ENCODE measurements at regions not wholly inside any gene's neighbourhood (a gene's known extent, or its start where the extent isn't known, plus 50 kb on each side); places are given as distances from the start of the nearest gene placed in this dataset.

DNA sequence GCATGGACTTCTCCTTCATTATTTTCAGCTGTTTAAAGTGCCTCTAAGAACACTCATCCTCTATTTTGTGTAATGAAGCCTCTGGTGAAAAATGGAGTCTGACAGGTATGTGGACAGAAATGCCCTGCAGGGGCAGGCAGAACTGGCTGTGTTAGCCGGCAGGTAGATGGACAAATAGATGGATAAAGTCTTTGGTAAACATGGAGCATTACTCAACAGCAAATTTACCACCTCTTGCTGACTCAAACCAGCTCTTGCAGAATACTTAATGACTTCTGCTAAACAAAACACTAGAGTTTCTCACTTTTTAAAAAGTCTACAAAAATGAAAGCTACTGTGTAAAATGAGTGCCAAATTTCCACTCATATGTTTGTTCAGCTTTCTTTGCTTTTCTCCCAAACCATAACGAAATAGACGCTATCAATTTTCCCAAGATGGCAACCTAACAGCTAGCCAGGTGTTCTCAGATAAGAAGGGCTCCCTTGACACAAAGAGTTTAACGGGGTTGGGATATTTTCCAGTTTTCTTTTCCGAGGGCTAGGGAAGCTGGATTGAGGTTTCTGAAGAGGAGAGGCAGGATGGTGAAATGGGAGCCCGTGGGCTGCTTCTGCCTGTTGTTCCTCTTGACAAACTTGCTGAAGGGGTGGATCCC is 71.9 kb upstream of the HABP2 start:
- Histone ChIP-seq H3F3A (replicated peaks; ENCODE audit: insufficient read depth) (peaks cover 6% of the 10 kb centered on the region), H2AFZ (ENCODE audit: low read depth) (no peak overlapping the region), H3K4me2 (no peak overlapping the region), H3K27me3 (ENCODE audit: insufficient read depth) (no peaks in the 10 kb centered on the region), H3K9me3 (0 out of 2 replicates have a peak, but pooled peaks cover 8% of the 10 kb centered on the region), H3K9me2 (no peaks in the 10 kb centered on the region), H4K20me1 (ENCODE audit: insufficient read depth) (no peaks in the 10 kb centered on the region), H3K4me3 (ENCODE audit: low read depth in 2 of 2, low read length in 1 of 2) (no peak overlapping the region), H3K9ac (no peak overlapping the region), H3K36me3 (replicated peaks in 1 of 2; ENCODE audit: control insufficient read depth in 1 of 2, insufficient read depth in 2 of 2, low read length in 1 of 2) (no peaks in the 10 kb centered on the region), H3K27ac (ENCODE audit: low read depth in 2 of 2, low read length in 1 of 2) (no peak overlapping the region), H3K4me1 (ENCODE audit: control insufficient read depth in 1 of 2, insufficient read depth in 2 of 2, low read depth in 1 of 2, low read length in 1 of 2) (peaks cover 0 to 2% of the 10 kb centered on the region in 2 experiments; a peak in 1 of 4 replicates), H3K79me2 (ENCODE audit: insufficient read depth) (no peaks in the 10 kb centered on the region)
- no peak for TF ChIP-seq MAX (IDR thresholded peaks at IDR 0.05; ENCODE audit: low read depth)
- TF ChIP-seq PBX3 (IDR thresholded peaks at IDR 0.05): no peak
- no peak for TF ChIP-seq YY1 (IDR thresholded peaks at IDR 0.05; ENCODE audit: low read depth)
- TF ChIP-seq EZH2phosphoT487 (IDR thresholded peaks at IDR 0.05; ENCODE audit: borderline replicate concordance, low read depth): no peak
- no peak for TF ChIP-seq GATA2 (CRISPR knock-in tag; IDR thresholded peaks at IDR 0.05)
- no peak for TF ChIP-seq TCF12 (IDR thresholded peaks at IDR 0.05)
- no peak for TF ChIP-seq RXRA (IDR thresholded peaks at IDR 0.05; ENCODE audit: borderline replicate concordance, low read depth)
- TF ChIP-seq, protein P1, sequence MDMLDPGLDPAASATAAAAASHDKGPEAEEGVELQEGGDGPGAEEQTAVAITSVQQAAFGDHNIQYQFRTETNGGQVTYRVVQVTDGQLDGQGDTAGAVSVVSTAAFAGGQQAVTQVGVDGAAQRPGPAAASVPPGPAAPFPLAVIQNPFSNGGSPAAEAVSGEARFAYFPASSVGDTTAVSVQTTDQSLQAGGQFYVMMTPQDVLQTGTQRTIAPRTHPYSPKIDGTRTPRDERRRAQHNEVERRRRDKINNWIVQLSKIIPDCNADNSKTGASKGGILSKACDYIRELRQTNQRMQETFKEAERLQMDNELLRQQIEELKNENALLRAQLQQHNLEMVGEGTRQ (IDR thresholded peaks at IDR 0.05; ENCODE audit: borderline replicate concordance, low read depth, low read length): no peak
- TF ChIP-seq SIN3A (IDR thresholded peaks at IDR 0.05; ENCODE audit: borderline replicate concordance, low read depth, low read length): no peak
- DNase-seq: no peak
- POLR2A ChIA-PET: interaction anchor here (0.6 kb wide), 1 partner anchor 132 kb away, joined by 4 read pairs; no protein-coding TSS in a partner anchor
- WGBS (ENCODE audit: low lambda C conversion rate): 18% methylated on average over 6 of the region's 6 CpGs
- CTCF ChIA-PET: interaction anchor here (1.0 to 1.1 kb wide), 2 partner anchors 40 to 83 kb away, joined by 3 read pairs; no protein-coding TSS in a partner anchor

DNA sequence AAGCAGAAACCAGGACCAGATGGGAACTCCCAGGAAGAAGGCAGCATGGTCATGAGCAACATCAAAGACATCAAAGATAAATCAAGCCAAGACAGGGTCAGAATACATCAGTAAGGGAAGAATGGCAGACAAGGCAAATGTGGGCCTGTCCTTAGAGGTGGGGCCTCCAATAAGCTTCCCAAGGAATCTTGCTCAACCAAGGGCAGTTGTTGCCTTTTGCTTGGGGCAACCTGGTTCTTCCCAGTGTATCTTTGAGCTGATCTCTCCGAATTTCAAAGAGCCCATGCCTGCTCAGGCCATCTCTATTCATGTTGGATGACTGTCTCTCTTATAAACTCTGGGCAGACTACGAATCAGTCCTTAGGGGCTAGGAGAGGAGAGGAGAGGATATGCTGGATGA is 68.4 kb upstream of the HABP2 start:
- Histone ChIP-seq H3K9me2 (no peaks in the 10 kb centered on the region), H3K79me2 (ENCODE audit: insufficient read depth) (no peaks in the 10 kb centered on the region), H2AFZ (ENCODE audit: low read depth) (no peak overlapping the region), H3K4me2 (no peak overlapping the region), H3K9ac (no peak overlapping the region), H3K9me3 (0 out of 2 replicates have a peak, but pooled peaks cover 8% of the 10 kb centered on the region), H3K27ac (ENCODE audit: low read depth in 2 of 2, low read length in 1 of 2) (no peak overlapping the region), H3K27me3 (ENCODE audit: insufficient read depth) (no peaks in the 10 kb centered on the region), H3K4me3 (ENCODE audit: low read depth in 2 of 2, low read length in 1 of 2) (no peak overlapping the region), H3F3A (replicated peaks; ENCODE audit: insufficient read depth) (peaks cover 8% of the 10 kb centered on the region), H3K4me1 (ENCODE audit: control insufficient read depth in 1 of 2, insufficient read depth in 2 of 2, low read depth in 1 of 2, low read length in 1 of 2) (peaks cover 0 to 11% of the 10 kb centered on the region in 2 experiments; a peak in 1 of 4 replicates), H3K36me3 (replicated peaks in 1 of 2; ENCODE audit: control insufficient read depth in 1 of 2, insufficient read depth in 2 of 2, low read length in 1 of 2) (no peaks in the 10 kb centered on the region), H4K20me1 (ENCODE audit: insufficient read depth) (no peaks in the 10 kb centered on the region)
- DNase-seq: no peak
- ChIA-PET CTCF (no interaction called here), POLR2A (no interaction called here)
- TF ChIP-seq TAF1 (IDR thresholded peaks at IDR 0.05; ENCODE audit: borderline replicate concordance, low read depth, low read length) (no peak), RAD21 (IDR thresholded peaks at IDR 0.05; ENCODE audit: low read length) (no peak), POLR2AphosphoS5 (IDR thresholded peaks at IDR 0.05; ENCODE audit: low read depth, low read length) (no peak), CHD2 (IDR thresholded peaks at IDR 0.05; ENCODE audit: low read length, partially characterized antibody) (no peak), RXRA (IDR thresholded peaks at IDR 0.05; ENCODE audit: borderline replicate concordance, low read depth) (no peak), GABPA (IDR thresholded peaks at IDR 0.05; ENCODE audit: low read depth) (no peak), MEF2A (IDR thresholded peaks at IDR 0.05; ENCODE audit: borderline replicate concordance, low read depth) (no peak), EP300 (IDR thresholded peaks at IDR 0.05; ENCODE audit: borderline replicate concordance in 1 of 2, low read depth in 1 of 2, low read length in 1 of 2) (no peak), EZH2phosphoT487 (IDR thresholded peaks at IDR 0.05; ENCODE audit: borderline replicate concordance, low read depth) (no peak), MAX (IDR thresholded peaks at IDR 0.05; ENCODE audit: low read depth) (no peak)
- TF ChIP-seq, protein P1 (IDR thresholded peaks at IDR 0.05; ENCODE audit: borderline replicate concordance, low read depth, low read length): no peak
- 8% methylated on average over 2 of the region's 2 CpGs for WGBS (ENCODE audit: low lambda C conversion rate)
